NCI-H510A (cell line): ENCODE measurements at regions not wholly inside any gene's neighbourhood (a gene's known extent, or its start where the extent isn't known, plus 50 kb on each side); places are given as distances from the start of the nearest gene placed in this dataset.
"Not testable (repeated sequence)": the region's sequence is repeated elsewhere in the genome, so short reads cannot be mapped to it uniquely, and the experiment has no call there.

Source experiments
- DNase-seq: peaks from one replicate; lab custom pipeline; 2025; lab: John Stamatoyannopoulos, UW

DNA sequence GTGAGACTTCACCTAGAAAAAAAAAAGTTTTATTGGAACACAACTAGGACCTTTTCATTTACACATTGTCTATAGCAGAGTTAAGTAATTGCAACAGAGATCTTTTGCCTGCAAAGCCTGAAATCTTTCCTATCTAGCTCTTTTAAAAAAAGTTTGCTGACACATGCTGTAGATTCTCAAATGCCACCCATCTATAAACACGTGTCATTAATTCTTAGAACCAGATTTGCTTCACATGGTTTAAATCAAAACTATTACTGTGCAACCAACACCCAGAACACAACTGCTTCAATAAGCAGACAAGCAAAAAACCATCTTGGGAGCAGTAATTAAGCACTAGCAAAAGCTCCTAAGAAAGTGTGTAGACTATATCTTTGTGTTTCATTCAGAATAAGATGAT, 55.0 kb downstream of the OXSM start:
- no peak for DNase-seq

DNA sequence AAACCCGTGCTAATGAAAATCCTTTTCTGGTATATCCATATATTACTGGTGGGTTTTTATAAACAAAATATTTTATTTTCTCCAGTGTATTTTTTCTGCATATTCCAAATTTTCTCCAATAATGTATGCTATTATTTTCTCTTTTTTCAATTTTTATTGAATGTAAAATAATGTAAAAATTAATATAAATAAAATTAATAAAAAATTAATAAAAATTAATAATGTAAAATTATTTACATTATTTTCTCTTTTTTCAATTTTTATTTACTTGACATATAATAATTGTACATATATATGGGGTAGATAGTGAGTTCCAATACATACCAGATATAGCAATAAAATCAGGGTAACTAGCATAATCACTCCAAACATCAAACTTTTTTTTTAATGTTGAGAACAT, 56.4 kb downstream of the OXSM start:
- DNase-seq = no peak

DNA sequence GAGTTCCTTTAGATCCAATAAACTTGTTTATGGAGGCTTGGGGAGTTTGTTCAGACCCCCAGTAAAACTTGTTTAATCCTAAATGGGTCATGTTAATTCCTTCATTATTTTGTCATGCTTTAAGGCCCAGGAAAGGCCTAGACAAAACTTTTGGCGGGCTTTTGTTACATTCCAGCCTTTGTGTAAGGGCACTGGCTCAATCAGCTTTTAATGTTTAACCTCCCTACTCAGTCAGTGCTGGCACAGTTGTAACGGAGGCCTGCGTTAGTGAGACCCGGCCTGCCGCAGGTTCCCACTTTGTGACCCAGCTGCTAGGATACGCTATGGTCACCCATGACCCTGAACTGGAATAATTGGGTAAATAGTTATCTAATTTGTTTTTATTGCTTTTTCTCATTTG, 59.2 kb downstream of the OXSM start:
- DNase-seq = no peak

DNA sequence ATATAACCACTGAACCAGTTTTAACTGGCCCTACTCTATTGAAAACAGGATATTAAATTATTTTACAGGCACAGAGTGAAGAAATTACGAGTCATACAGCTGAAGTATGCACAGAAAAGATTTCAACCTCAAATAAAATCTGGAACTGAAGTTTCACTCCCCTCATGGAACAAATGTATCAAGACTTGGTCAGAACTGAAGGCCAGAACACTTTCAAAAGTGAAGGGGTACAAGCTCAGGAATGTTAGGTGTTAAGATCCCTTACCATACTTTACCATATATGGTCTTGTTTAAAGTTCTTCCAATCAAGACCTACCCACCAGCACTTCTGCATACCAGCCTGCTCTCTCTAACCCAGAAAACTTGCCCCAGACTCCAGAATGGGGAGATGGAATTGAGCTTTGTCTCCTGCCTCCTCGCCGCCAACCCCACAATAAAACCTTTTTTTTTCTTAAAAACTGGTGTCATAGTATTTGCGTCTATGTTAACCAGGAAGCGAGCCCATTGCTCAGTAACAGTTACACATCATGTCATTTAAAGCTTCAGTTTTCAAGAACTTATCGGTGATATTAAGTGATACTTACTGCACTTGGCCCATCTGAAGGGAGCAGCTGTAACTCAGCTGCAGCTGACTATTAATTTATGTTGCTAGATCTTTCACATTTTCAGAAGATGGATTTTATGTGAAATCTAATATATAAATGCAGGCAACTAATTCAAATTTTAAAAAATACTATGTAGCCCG, 59.9 kb downstream of the OXSM start:
- no peak for DNase-seq

DNA sequence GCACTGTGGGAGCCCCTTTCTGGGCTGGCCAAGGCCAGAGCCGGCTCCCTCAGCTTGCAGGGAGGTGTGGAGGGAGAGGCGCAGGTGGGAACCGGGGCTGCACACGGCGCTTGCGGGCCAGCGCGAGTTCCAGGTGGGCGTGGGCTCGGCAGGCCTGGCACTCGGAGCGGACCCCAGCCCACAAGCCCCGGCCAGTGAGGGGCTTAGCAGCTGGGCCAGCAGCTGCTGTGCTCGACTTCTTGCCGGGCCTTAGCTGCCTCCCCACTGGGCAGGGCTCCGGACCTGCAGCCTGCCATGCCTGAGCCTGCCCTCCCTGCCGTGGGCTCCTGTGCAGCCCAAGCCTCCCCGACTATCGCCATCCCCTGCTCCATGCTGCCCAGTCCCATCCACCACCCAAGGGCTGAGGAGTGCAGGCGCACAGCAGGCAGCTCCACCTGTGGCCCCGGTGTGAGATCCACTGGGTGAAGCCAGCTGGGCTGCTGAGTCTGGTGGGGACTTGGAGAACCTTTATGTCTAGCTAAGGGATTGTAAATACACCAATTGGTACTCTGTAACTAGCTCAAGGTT, 61.9 kb downstream of the OXSM start:
- DNase-seq = not testable (repeated sequence)

DNA sequence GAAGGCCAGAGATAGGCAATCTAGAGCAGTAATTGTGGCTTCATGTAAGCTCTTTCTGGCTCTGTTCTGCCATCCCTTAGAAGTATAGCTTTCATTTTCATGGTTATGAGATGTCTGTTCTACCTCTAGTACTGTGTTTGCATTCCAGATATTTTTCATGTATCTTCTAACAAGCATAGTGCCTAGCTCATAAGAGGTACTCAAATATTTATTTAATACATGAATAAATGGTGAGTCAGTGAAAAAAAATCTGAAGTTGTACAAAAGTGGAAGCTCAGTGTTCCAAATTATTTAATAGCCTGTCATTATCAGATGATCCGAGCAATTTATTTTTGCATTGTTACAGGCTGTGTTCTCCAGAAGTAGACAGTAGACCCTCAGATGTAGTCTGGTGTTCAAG, 64.3 kb downstream of the OXSM start:
- no peak for DNase-seq

DNA sequence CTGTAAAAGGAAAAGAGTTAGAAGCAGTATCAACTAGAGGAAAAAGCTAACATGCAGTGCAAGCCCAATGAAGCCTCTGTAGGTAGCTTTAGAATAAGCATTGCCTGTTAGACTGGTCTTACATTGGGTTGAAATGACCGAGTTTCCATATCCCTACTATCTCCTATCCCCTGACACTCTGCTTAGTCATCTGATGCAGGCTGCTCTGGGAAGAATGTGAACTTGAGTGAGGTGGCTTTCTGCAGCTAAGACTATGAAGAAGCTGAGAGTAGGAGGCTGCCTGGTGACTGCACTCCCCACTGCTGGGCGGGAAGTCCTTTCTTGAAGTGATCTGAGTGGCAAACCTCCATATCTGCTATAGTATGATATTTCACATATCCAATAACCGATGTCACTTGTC, 64.7 kb downstream of the OXSM start:
- DNase-seq = no peak

DNA sequence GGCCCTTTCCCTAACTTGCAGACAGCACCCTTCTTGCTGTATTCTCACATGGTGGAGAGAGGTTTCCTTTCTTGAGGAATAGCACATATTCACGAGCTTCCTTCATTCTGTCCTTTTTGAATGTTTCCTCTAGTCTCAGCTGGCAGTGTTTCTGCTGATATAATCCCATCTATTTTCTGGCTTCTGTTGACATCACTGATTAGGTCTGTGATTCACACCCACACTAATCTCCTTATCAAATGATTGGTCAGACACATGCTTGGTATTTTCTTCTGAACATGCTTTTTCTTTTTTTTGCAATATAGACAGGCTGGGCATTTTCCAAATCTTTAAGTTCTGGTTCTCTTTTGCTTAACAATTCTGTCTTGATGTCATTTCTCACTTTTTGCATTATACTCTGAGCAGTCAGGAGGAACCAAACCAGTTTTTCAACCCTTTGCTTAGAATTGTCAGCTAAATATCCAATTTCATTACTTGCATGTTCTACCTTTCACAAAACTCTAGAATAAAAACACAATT, 65.4 kb downstream of the OXSM start:
- DNase-seq = no peak

DNA sequence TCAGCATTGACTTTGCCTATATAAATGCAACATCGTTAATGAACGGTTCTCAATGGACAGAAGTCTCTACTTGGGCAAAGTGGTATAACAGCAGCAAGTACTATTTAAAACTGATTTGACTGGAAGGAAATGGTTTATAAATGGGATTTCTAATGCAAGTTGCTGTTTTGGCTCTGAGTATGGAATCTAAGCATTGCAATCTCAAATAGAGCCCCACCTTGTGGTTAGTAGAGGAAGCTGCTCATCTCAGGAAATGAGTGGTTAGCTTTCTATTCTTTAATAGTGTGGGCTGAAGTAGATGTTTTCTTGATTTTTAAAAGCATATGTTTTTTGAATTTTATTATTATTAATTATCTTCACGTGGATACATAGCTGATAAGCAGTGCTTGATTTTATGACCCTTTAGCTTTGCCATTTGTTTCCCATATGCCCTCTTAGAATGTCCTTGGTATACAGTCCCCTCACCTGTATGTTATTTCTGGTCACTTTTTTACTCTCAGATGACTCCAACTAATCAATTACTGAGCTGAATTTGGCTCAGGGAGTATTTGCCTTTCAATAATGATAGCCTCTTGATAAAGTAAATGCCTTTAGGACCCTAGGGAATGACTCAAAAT, 67.1 kb downstream of the OXSM start:
- DNase-seq = no peak

DNA sequence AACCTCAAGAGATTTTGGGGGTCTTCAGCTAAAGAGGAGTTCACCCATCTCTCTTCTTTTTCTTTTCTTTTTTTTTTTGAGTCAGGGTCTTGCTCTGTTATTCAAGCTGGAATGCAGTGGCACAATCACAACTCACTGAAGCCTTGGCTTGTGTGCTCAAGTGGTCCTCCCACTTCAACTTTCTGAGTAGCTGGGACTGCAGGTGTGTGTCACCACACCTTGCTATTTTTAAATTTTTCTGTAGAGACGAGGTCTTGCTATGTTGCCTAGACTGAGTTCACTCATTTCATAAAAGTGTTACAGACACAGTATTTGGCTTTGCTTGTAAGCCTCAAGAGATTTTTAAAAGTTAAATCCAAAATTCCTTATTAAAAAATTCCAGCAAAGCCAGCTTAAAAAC, 71.7 kb downstream of the OXSM start:
- no peak for DNase-seq

DNA sequence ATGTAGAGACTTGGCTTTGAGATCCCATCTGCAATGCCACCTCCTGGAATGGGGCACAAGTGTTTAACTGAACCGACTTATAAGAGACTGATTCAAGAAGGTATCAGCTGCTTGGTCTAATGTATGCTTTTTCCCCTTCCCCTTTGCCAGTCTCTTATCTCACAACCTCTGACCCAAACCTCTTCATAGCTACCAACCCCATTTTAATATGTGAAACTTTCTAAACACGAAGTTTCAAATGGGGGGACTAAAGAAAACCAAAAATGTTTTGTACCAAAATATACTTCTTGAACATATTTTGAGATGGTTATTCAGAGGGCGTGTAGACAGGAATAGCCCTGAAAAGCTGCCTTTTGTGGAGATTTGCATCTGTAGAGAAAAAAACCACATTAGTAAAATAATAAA, 73.1 kb downstream of the OXSM start:
- DNase-seq = no peak

DNA sequence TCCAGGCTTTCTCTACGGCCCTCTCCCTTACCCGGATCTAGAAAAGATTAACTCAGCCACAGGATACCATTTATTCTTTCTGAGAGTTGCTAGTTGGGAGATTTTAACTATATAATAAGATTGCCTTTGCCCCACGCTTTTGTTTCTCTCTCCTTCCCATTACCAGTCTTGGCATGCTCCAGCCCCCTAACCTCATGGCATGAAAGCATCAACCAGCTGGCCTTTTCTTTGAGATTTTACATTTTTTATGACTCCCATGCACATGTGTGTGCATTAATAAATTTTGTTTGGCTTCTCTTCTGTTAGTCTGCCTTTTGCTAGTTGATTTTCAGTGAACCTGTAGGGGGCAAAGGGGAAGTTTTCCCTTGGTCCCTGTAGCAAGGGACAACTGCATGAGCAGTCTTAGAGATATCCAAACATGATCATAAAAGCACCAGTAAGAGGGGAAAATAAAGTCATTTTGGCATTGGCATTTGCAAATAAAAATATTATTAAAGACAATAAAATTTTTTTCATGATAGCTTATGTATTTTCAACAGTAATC, 73.6 kb downstream of the OXSM start:
- DNase-seq = no peak

DNA sequence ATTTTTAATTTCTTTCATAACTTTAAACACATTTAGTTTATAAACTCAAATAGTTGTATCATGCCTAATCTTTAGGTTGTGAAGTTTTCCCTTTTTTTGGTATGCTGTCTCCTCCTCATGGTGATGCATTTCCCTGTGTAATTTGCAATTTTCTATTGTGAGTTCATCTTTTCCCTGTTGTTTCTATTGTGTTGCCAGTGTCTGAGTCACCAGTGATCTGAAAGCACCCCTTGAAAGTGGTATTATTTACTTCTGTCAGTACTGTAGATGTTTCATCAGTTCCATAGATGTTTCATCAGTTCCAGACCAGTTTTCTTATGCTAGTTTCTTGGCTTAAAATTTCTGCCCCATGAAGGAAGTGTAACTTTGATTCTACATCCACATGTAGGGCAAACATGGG, 80.6 kb downstream of the OXSM start:
- DNase-seq = no peak

DNA sequence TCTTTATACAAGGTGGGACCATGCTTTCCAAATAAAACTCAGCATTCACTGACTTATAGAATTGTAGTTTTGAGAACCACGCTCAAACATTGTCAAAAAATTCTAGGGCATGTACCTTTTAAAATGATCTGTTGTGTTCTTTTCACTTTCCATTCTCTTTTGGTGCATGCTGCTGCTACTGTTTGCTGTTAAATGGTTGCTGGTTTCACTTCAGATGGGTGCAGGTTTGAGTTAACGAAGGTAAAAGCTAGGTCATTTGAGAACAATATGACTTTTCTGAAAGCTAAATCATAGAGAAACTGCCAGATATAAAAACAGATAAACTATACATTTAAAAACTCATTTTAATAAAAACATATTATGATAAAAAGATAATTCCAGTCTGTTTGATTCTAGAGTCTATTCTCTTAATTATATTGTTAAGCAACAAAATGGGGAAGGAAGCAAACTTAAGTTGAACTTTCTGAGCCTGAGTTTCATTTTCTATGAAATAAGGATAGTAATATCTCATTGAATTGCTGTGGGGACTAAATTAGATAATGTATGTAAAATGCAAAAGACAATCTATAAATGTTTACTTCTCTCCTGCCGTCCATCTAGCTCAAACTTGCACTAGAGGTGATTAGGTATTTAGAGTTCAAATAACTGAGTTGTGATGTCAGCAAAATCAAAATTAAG, 82.4 kb downstream of the OXSM start:
- no peak for DNase-seq

DNA sequence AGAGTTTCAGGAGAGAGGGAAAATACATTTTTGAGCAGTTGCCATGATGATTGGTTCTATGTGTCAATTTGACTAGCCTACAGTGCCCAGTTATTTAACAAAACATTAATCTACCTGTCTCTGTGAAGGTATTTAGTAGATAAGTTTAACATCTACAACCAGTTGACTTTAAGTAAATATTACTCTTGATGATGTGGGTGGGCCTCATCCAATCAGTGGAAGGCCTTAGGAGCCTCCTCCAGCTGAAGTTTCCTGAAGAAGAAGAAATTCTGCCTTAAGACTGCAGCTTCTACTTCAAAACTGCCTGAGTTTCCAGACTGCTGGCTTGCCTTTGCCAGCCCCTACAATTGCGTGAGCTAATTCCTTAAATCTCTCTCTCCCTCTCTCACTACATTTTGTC, 93.6 kb downstream of the OXSM start:
- DNase-seq = no peak

DNA sequence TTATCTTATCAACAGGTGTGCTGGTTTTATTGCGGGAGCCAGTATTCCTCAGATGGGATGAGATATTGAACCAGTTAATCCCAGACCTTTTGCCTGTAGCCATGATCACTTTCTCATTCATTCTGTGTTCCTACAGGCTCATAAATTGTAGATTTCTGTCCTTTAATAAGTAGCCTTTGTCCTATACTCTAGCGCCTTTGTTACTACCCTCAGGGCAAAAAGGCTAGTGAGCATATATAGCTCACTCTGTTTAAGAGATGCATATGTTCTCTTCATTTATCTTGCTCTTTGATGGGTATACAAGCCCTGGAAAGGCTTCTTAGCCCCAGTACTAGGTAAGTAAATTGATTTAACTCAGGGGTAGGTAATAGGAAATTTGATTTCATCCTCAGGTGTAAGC, 95.1 kb downstream of the OXSM start:
- DNase-seq = no peak

DNA sequence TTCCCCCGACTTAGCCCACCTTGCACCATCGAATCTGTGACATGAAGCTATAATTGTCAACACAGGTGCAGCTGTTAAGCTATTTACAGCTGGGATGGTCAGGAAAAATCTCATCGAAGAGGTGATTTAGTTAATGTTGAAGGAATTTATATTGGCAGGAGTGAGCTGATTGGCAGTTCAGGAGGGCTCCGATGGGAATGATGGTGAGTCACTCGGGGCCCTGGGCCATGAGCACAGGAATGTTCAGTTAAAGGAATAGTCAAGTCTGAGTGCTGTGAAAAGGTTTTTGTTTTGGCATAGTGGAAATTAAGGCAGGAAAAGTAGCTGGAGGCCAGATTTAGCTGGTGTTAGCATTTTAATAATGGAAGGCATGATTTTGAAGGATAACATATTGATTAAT, 95.7 kb downstream of the OXSM start:
- DNase-seq = no peak

DNA sequence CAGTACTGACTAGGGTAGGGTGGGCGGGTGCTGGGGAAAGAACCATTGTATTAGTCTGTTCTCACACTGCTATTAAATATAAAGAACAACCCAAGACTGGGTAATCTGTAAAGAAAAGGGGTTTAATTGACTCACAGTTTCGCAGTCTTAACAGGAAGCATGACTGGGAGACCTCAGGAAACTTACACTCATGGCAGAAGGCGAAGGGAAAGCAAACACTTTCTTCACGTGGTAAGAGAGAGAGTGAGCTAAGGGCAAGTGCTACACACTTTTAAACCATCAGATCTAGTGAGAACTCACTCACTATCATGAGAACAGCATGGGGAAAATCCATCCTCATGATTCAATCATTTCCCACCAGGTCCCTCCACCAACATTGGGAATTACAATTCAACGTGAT, 98.0 kb downstream of the OXSM start:
- no peak for DNase-seq

DNA sequence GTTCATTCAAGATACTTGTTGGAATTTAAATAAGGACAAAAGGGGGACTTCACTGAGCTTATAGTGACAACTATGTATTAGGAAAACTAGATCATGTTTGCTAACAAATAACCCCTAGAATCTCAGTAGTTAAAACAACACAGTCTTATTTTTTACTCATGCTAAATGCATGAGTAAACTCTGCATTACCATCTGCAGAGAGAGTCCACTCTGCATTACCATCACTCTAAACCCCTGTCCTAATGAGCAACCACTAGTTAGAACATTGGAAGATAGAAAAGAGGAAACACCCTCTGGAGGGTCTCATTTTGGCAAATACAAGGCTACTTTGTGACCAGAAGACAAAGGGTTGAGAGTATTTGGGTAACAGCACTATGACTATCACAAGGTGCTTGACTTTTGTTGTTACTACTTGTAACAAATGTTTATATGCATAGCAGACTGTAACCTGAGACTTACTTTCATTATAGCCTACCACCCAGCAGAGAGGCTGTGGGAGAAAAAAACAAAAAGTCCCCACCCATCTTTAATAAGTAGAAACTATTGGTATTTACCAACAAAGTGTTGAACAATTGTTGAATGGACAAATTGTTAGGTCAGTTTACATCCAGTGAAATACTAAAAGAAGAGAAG, 99.1 kb downstream of the OXSM start:
- DNase-seq = no peak

DNA sequence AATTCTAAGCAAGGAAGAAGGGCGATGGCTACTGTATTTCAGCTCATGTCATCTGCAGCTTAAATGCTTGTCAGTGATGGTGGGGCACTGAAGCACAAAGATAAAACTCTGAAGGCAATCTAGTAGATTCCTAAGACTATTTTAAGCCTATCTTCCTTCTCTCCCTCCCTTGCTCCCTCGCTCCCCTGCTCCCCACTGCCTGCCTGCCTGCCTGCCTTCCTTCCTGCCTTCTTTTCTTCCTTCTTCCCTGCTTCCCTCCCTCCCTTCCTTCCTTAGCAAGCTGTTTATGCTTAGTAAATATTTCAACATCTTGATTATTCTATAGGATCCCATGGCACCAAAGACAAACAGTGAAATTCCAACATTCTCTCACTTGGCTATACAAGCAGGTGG, 99.6 kb downstream of the OXSM start:
- DNase-seq = no peak

DNA sequence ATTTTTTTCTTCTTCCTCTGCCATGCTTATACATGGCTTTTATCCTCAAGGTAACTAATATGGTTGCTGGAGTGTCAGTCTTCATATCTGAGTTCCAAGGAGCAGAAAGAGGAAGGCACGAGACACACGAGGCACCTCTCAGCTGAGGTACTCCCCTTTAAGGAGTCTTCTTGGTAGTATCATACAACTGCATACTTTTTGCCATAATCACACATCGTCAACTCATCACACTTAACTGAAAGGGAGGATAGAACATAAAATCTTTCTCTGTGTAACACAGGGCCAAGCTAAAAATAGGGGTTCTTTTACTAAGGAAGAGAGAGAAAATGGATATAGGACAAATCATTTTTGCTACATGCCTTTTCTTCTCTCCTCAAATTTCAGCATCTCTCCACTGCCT, 104.2 kb downstream of the OXSM start:
- DNase-seq = no peak

DNA sequence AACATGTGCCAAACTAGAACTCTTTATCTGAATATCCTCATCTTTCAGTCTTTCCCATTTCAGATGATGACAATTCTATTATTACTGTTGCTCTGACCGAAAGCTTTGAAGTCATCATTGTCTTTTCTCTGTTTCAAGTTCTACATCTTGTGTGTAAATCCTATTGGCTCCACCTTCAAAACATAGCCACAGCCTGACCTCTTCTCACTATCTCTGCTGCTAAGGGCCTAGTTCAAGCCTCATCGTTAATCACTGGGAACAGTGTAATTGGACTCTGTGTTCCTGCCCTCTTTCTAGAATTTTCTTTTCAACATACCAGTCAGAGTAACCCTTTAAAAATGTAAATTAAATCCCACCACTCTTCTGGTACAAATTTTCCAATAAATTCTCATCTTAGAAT, 105.1 kb downstream of the OXSM start:
- DNase-seq = no peak
